Immature natural killer cell (primary cell): ENCODE measurements at regions not wholly inside any gene's neighbourhood (a gene's known extent, or its start where the extent isn't known, plus 50 kb on each side); places are given as distances from the start of the nearest gene placed in this dataset.
"Not testable (repeated sequence)": the region's sequence is repeated elsewhere in the genome, so short reads cannot be mapped to it uniquely, and the experiment has no call there.

Experiments
- DNase-seq, 3 donors: peaks; one replicate each; pipeline ENCODE4 v3.0.0; 2022; ENCODE audit warnings: mixed read lengths in 1 of 3
- H3K27ac Mint-ChIP-seq, 6 donors: one replicate each; pipeline ENCODE4 v1.8.0; 2020; ENCODE audit warnings: mixed read lengths in 6 of 6, mild to moderate bottlenecking in 5 of 6, inconsistent platforms in 4 of 6, moderate library complexity in 3 of 6
- H3K27me3 Mint-ChIP-seq, 3 donors: one replicate each; pipeline ENCODE4 v1.8.0; 2020 to 2021; ENCODE audit warnings: low read depth in 3 of 3, mild to moderate bottlenecking in 3 of 3, mixed read lengths in 3 of 3, moderate library complexity in 3 of 3, inconsistent platforms in 1 of 3
- H3K36me3 Mint-ChIP-seq, 3 donors: one replicate each; pipeline ENCODE4 v1.8.0; 2020; ENCODE audit warnings: mixed read lengths in 3 of 3, inconsistent platforms in 2 of 3, mild to moderate bottlenecking in 2 of 3
- H3K4me1 Mint-ChIP-seq, 2 donors: one replicate each; pipeline ENCODE4 v1.8.0; 2020; ENCODE audit warnings: inconsistent platforms in 2 of 2, mild to moderate bottlenecking in 2 of 2, mixed read lengths in 2 of 2, moderate library complexity in 1 of 2
- H3K4me3 Mint-ChIP-seq, 5 donors: one replicate each; pipeline ENCODE4 v1.8.0; 2020; ENCODE audit warnings: mild to moderate bottlenecking in 5 of 5, mixed read lengths in 5 of 5, inconsistent platforms in 3 of 5, moderate library complexity in 3 of 5
- H3K9me3 Mint-ChIP-seq, 6 donors: one replicate each; pipeline ENCODE4 v1.8.0; 2020; ENCODE audit warnings: mild to moderate bottlenecking in 6 of 6, mixed read lengths in 6 of 6, inconsistent platforms in 4 of 6, moderate library complexity in 3 of 6

- Mint-ChIP-seq H3K27ac (no peak overlapping the region), H3K4me1 (no peaks in the 10 kb centered on the region), H3K4me3 (no peak overlapping the region), H3K36me3 (no peaks in the 10 kb centered on the region), H3K27me3 (peaks cover 0 to 9% (median 5%) of the 10 kb centered on the region in 3 donors), H3K9me3 (peaks cover 0 to 13% (median 4%) of the 10 kb centered on the region in 6 donors)
- no peak for DNase-seq
Measured at GRCh38 chr4:151486168-151486567, 77.2 kb downstream of the FHIP1A start.

- no peak for DNase-seq
- H3K4me1 Mint-ChIP-seq, result no peaks in the 10 kb centered on the region
- H3K27me3 Mint-ChIP-seq, result peaks cover under 1 to 9% (median 5%) of the 10 kb centered on the region in 3 donors
- no peak overlapping the region for H3K27ac Mint-ChIP-seq
- peaks cover 3 to 17% (median 8%) of the 10 kb centered on the region in 6 donors for H3K9me3 Mint-ChIP-seq
- H3K36me3 Mint-ChIP-seq, result no peaks in the 10 kb centered on the region
- H3K4me3 Mint-ChIP-seq, result no peak overlapping the region
Measured at GRCh38 chr4:151488968-151489367, 80.0 kb downstream of the FHIP1A start.

- Mint-ChIP-seq H3K9me3 (peaks cover 3 to 17% (median 6%) of the 10 kb centered on the region in 6 donors), H3K36me3 (no peaks in the 10 kb centered on the region), H3K4me1 (no peaks in the 10 kb centered on the region), H3K4me3 (no peak overlapping the region), H3K27ac (no peak overlapping the region), H3K27me3 (peaks cover 3 to 5% (median 5%) of the 10 kb centered on the region in 3 donors)
- DNase-seq, result no peak
Measured at GRCh38 chr4:151489462-151490203, 80.7 kb downstream of the FHIP1A start.

- not testable (repeated sequence) for H3K27ac Mint-ChIP-seq, H3K4me3 Mint-ChIP-seq, H3K27me3 Mint-ChIP-seq, H3K36me3 Mint-ChIP-seq, DNase-seq, H3K4me1 Mint-ChIP-seq
- peaks cover 0 to 19% (median 6%) of the 10 kb centered on the region in 6 donors for H3K9me3 Mint-ChIP-seq
Measured at GRCh38 chr4:151495612-151496011, 86.6 kb downstream of the FHIP1A start.

- not testable (repeated sequence) for H3K4me1 Mint-ChIP-seq, H3K4me3 Mint-ChIP-seq, DNase-seq, H3K27ac Mint-ChIP-seq, H3K36me3 Mint-ChIP-seq, H3K27me3 Mint-ChIP-seq
- H3K9me3 Mint-ChIP-seq, result peaks cover 1 to 13% (median 3%) of the 10 kb centered on the region in 6 donors
Measured at GRCh38 chr4:151511548-151511947, 102.6 kb downstream of the FHIP1A start.

GRCh38 chr4:151517896-151518295 lies 108.9 kb downstream of the FHIP1A start:
- Mint-ChIP-seq H3K36me3 (no peaks in the 10 kb centered on the region), H3K4me1 (no peaks in the 10 kb centered on the region), H3K27me3 (peaks cover 0 to 3% (median 1%) of the 10 kb centered on the region in 3 donors), H3K4me3 (no peak overlapping the region), H3K9me3 (peaks cover 0 to 2% (median 0%) of the 10 kb centered on the region in 6 donors), H3K27ac (no peak overlapping the region)
- no peak for DNase-seq

- H3K27ac Mint-ChIP-seq, result no peak overlapping the region
- no peak for DNase-seq
- H3K36me3 Mint-ChIP-seq, result no peaks in the 10 kb centered on the region
- H3K27me3 Mint-ChIP-seq, result peaks cover 0 to 3% (median 1%) of the 10 kb centered on the region in 3 donors
- no peaks in the 10 kb centered on the region for H3K4me1 Mint-ChIP-seq
- no peak overlapping the region for H3K4me3 Mint-ChIP-seq
- peaks cover 0 to 2% (median 0%) of the 10 kb centered on the region in 6 donors for H3K9me3 Mint-ChIP-seq
Measured at GRCh38 chr4:151518359-151518758, 109.4 kb downstream of the FHIP1A start.

- Mint-ChIP-seq H3K4me3 (no peak overlapping the region), H3K27ac (no peak overlapping the region), H3K36me3 (no peaks in the 10 kb centered on the region), H3K9me3 (peaks cover 0 to 1% (median 0%) of the 10 kb centered on the region in 6 donors), H3K27me3 (peaks cover 0 to 3% (median 1%) of the 10 kb centered on the region in 3 donors), H3K4me1 (no peaks in the 10 kb centered on the region)
- DNase-seq, result no peak
Measured at GRCh38 chr4:151519728-151520415, 110.9 kb downstream of the FHIP1A start.

- H3K36me3 Mint-ChIP-seq, result no peaks in the 10 kb centered on the region
- no peaks in the 10 kb centered on the region for H3K4me1 Mint-ChIP-seq
- H3K27me3 Mint-ChIP-seq, result peaks cover 0 to 5% (median 1%) of the 10 kb centered on the region in 3 donors
- H3K4me3 Mint-ChIP-seq, result no peak overlapping the region
- no peak overlapping the region for H3K27ac Mint-ChIP-seq
- no peak for DNase-seq
- no peaks in the 10 kb centered on the region for H3K9me3 Mint-ChIP-seq
Measured at GRCh38 chr4:151522866-151523519, 114.0 kb downstream of the FHIP1A start.

- no peaks in the 10 kb centered on the region for H3K4me1 Mint-ChIP-seq
Measured at GRCh38 chr4:151524610-151525009, 115.6 kb downstream of the FHIP1A start.

GRCh38 chr4:151526489-151526888 lies 117.5 kb downstream of the FHIP1A start:
- H3K36me3 Mint-ChIP-seq, H3K4me1 Mint-ChIP-seq, H3K9me3 Mint-ChIP-seq, H3K4me3 Mint-ChIP-seq, H3K27ac Mint-ChIP-seq, H3K27me3 Mint-ChIP-seq, DNase-seq: not testable (repeated sequence)

More at GRCh38 chr4:151524610-151525009, 115.6 kb downstream of the FHIP1A start:
- Mint-ChIP-seq H3K27ac (no peak overlapping the region), H3K36me3 (no peaks in the 10 kb centered on the region), H3K27me3 (peaks cover 0 to 5% (median 0%) of the 10 kb centered on the region in 3 donors), H3K9me3 (no peaks in the 10 kb centered on the region), H3K4me3 (no peak overlapping the region)
- DNase-seq, result no peak

- Mint-ChIP-seq H3K4me3 (no peak overlapping the region), H3K9me3 (no peaks in the 10 kb centered on the region), H3K4me1 (no peaks in the 10 kb centered on the region), H3K27ac (no peak overlapping the region), H3K27me3 (peaks cover 0 to 2% (median 0%) of the 10 kb centered on the region in 3 donors), H3K36me3 (no peaks in the 10 kb centered on the region)
- DNase-seq, result no peak
Measured at GRCh38 chr4:151527699-151528098, 118.7 kb downstream of the FHIP1A start.

GRCh38 chr4:151529187-151529586 lies 120.2 kb downstream of the FHIP1A start:
- H3K36me3 Mint-ChIP-seq, result no peaks in the 10 kb centered on the region
- H3K9me3 Mint-ChIP-seq, result no peaks in the 10 kb centered on the region

GRCh38 chr4:151530230-151530629 lies 121.3 kb downstream of the FHIP1A start:
- no peak for DNase-seq
- Mint-ChIP-seq H3K4me3 (no peak overlapping the region), H3K27me3 (peaks cover 0 to 2% (median 0%) of the 10 kb centered on the region in 3 donors), H3K4me1 (no peaks in the 10 kb centered on the region), H3K27ac (no peak overlapping the region), H3K36me3 (no peaks in the 10 kb centered on the region), H3K9me3 (no peaks in the 10 kb centered on the region)

More at GRCh38 chr4:151529187-151529586, 120.2 kb downstream of the FHIP1A start:
- no peak overlapping the region for H3K4me3 Mint-ChIP-seq
- peaks cover 0 to 2% (median 0%) of the 10 kb centered on the region in 3 donors for H3K27me3 Mint-ChIP-seq
- no peaks in the 10 kb centered on the region for H3K4me1 Mint-ChIP-seq
- DNase-seq, result no peak
- H3K27ac Mint-ChIP-seq, result no peak overlapping the region
